Fibroblast of the aortic adventitia (primary cell): ENCODE measurements at regions not wholly inside any gene's neighbourhood (a gene's known extent, or its start where the extent isn't known, plus 50 kb on each side); places are given as distances from the start of the nearest gene placed in this dataset.

Experiments used
- DNase-seq: peaks from one replicate; pipeline ENCODE4 v3.0.0-alpha.2; 2010; ENCODE audit warnings: low read depth
- H3K4me3 ChIP-seq: 2 replicates; pipeline ENCODE4 v1.5.1; 2011; ENCODE audit warnings: low read depth, mild to moderate bottlenecking, control low read depth, low read length, moderate library complexity
- CTCF ChIP-seq: IDR thresholded peaks from 2 replicates; pipeline ENCODE4 v1.5.1; 2011; ENCODE audit warnings: mild to moderate bottlenecking, low read length, control low read depth, inconsistent platforms; ENCODE audit not compliant: insufficient read depth

DNA sequence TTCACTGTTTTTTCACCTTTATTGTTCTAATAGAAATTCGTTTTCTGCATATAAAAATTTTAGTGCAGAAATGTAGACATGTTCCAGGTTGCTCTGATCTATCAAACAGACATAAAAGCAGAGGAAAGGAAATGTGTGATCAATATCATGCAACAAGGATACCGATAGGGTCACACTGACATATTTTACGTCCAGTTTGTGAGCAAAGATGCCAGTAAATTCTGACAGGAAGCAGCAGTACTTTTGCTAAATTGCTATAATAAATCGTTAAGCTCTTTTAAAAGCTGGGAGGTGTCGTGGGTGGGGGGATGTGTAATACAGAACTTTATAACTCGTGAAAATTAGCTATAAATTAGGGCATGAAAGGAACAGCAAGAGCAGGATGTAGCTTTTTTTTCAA, 955.2 kb downstream of the BRINP3 start:
- H3K4me3 ChIP-seq = no peak overlapping the region
- TF ChIP-seq CTCF = no peak
- no peak for DNase-seq

DNA sequence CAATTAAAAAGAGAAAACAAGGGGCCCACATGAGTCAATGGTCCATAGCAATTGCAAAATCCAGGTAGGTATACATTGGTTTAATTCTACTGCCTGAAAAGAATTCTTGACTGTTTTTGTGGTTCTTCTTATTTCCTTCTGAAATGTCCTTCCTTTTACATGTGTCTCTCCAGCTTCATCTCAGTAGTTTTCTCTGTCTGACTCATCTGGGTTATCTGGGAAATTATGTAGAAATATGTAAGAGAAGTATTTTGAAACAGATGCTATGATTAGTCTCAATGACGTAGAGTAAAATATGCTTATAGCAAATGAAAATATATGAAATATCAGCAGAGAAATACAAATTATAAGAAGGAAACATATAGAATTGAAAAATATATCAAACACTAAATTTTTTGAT, 953.2 kb downstream of the BRINP3 start:
- no peak for TF ChIP-seq CTCF
- DNase-seq = no peak
- H3K4me3 ChIP-seq = no peak overlapping the region

GRCh38 chr1:189530162-189530561, 947.5 kb downstream of the BRINP3 start:
- no peak overlapping the region for H3K4me3 ChIP-seq
- no peak for TF ChIP-seq CTCF
- no peak for DNase-seq

GRCh38 chr1:189538271-189538670, 939.4 kb downstream of the BRINP3 start:
- no peak for TF ChIP-seq CTCF
- H3K4me3 ChIP-seq = no peak overlapping the region
- no peak for DNase-seq

DNA sequence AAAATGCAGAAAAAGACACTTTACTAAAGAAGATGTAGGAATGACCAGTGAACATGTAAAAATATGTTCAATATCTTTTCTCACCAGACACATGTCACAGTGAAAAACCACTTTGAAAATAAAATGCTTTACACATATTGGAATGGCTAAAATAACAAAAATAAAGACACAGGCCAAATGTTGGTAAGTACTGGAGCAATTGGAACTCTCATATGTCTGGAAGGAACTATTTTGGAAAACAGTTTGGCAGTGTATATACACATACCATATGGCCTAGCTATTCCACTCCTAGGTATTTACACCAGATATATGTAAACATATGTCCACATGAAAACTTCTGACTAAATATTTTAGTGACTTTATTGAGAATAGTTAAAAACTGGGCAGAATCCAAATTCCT, 927.2 kb downstream of the BRINP3 start:
- no peak for TF ChIP-seq CTCF
- H3K4me3 ChIP-seq = no peak overlapping the region
- no peak for DNase-seq

GRCh38 chr1:189563784-189564183, 913.9 kb downstream of the BRINP3 start:
- no peak for DNase-seq
- no peak for TF ChIP-seq CTCF
- no peak overlapping the region for H3K4me3 ChIP-seq

DNA sequence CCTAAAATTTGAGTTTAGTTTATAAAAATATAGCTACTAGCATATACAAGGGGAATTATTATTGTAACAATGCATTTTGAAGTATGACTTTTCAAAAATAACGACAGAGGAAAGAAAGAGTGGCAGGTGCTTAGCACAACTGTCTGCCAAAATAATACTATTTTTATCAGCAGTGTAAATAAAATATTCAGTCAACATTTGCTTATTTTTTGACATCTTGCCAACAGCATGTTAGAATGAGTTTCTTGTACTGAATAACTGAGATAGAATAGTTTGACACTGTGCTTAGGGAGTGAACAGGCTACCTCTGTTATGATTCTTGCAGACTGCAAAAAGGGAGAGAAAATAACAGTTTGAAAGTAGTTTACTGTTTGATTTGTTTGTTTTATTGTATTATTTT, 909.8 kb downstream of the BRINP3 start:
- DNase-seq = no peak
- H3K4me3 ChIP-seq = no peak overlapping the region
- TF ChIP-seq CTCF = no peak
